GM23248 (cell line): ENCODE measurements at regions not wholly inside any gene's neighbourhood (a gene's known extent, or its start where the extent isn't known, plus 50 kb on each side); places are given as distances from the start of the nearest gene placed in this dataset.

Experiments
- EZH2 ChIP-seq: fragments of 200-600 bp; sonication (generic); IDR thresholded peaks from 2 replicates; pipeline ENCODE4 v1.6.1; 2018; ENCODE audit warnings: antibody characterized with exemption, mild to moderate bottlenecking; ENCODE audit not compliant: insufficient read depth, poor library complexity, severe bottlenecking
- EZH2phosphoT487 ChIP-seq: fragments of 200-600 bp; sonication (generic); IDR thresholded peaks from 2 replicates; pipeline ENCODE4 v1.6.1; 2018; ENCODE audit warnings: antibody characterized with exemption, moderate library complexity, mild to moderate bottlenecking, low read depth; ENCODE audit not compliant: insufficient read depth

DNA sequence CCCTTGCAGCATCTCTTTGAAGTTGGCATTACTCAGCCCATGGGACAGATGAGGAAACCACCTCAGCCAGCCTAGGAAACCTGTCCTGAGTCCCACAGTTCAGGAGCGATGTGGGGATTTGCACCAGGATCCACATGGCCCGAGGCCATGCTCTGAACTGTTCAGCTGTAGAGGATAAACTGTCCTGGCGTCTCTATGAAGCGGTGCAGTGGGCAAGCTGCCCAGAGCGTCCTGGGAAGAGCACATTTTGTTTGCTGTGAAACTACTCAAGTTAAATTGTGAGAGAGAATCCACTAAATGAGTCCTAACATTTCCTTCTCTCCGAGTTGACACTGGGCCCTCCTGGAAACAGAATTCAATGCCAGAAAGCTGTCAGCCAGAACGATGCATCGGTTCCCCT is 276.6 kb upstream of the TNRC6C start:
- TF ChIP-seq EZH2 (no peak), EZH2phosphoT487 (no peak)
